ENCODE measurements at regions not wholly inside any gene's neighbourhood (a gene's known extent, or its start where the extent isn't known, plus 50 kb on each side); places are given as distances from the start of the nearest gene placed in this dataset.
A peak's percentile ranks its signal among the peaks of the same experiment; 100 is the strongest.
"Not testable (repeated sequence)": the region's sequence is repeated elsewhere in the genome, so short reads cannot be mapped to it uniquely, and the experiment has no call there.

GRCh38 chr9:42931045-42931444, 747.6 kb downstream of the SPATA31A6 start:
- H3K36me3 ChIP-seq; H3K27me3 ChIP-seq; H3K4me1 ChIP-seq; H3K4me3 ChIP-seq; DNase-seq; ATAC-seq; H3K27ac ChIP-seq; H3K9me3 ChIP-seq; intact Hi-C loops (cut with DNase I): not testable (repeated sequence)

- DNase-seq; H3K4me1 ChIP-seq; ATAC-seq; H3K36me3 ChIP-seq; intact Hi-C loops (cut with DNase I); H3K9me3 ChIP-seq; H3K27me3 ChIP-seq; H3K27ac ChIP-seq; H3K4me3 ChIP-seq: not testable (repeated sequence)
These were observed 754.2 kb downstream of the SPATA31A6 start for GRCh38 chr9:42937583-42938235.

GRCh38 chr9:42947050-42947449, 763.6 kb downstream of the SPATA31A6 start:
- H3K4me3 ChIP-seq; intact Hi-C loops (cut with DNase I); ATAC-seq: not testable (repeated sequence)

GRCh38 chr9:42951239-42951638, 767.8 kb downstream of the SPATA31A6 start:
- ATAC-seq; DNase-seq; H3K4me1 ChIP-seq; H3K9me3 ChIP-seq; H3K36me3 ChIP-seq; intact Hi-C loops (cut with DNase I); H3K27ac ChIP-seq; H3K4me3 ChIP-seq; H3K27me3 ChIP-seq: not testable (repeated sequence)

More at GRCh38 chr9:42947050-42947449, 763.6 kb downstream of the SPATA31A6 start:
- not testable (repeated sequence) for H3K36me3 ChIP-seq, H3K4me1 ChIP-seq, H3K9me3 ChIP-seq, H3K27me3 ChIP-seq, DNase-seq, H3K27ac ChIP-seq

GRCh38 chr9:42965155-42965554, 781.7 kb downstream of the SPATA31A6 start:
- H3K9me3 ChIP-seq; H3K36me3 ChIP-seq; H3K4me1 ChIP-seq; DNase-seq; ATAC-seq; intact Hi-C loops (cut with DNase I); H3K27ac ChIP-seq; H3K27me3 ChIP-seq; H3K4me3 ChIP-seq: not testable (repeated sequence)

- ATAC-seq; DNase-seq; H3K27me3 ChIP-seq; H3K36me3 ChIP-seq; H3K9me3 ChIP-seq; H3K4me1 ChIP-seq; intact Hi-C loops (cut with DNase I); H3K27ac ChIP-seq; H3K4me3 ChIP-seq: not testable (repeated sequence)
These were observed 788.4 kb downstream of the SPATA31A6 start for GRCh38 chr9:42971872-42972271.

- ATAC-seq; H3K27me3 ChIP-seq; H3K27ac ChIP-seq; H3K4me3 ChIP-seq; H3K4me1 ChIP-seq; intact Hi-C loops (cut with DNase I); H3K36me3 ChIP-seq; H3K9me3 ChIP-seq: not testable (repeated sequence)
- DNase-seq = peak in 1 of 4 donors; percentile 49
These were observed 791.3 kb downstream of the SPATA31A6 start for GRCh38 chr9:42974725-42975124.

- intact Hi-C loops (cut with DNase I); H3K27ac ChIP-seq; H3K27me3 ChIP-seq; ATAC-seq; H3K9me3 ChIP-seq; H3K4me3 ChIP-seq; H3K4me1 ChIP-seq; H3K36me3 ChIP-seq; DNase-seq: not testable (repeated sequence)
These were observed 801.3 kb downstream of the SPATA31A6 start for GRCh38 chr9:42984761-42985160.
